Renal cortex interstitium (tissue), 11 donors: ENCODE measurements at regions not wholly inside any gene's neighbourhood (a gene's known extent, or its start where the extent isn't known, plus 50 kb on each side); places are given as distances from the start of the nearest gene placed in this dataset.

ENCODE experiments used
- DNase-seq, 11 donors: peaks; one replicate each; pipeline ENCODE4 v3.0.0-alpha.2; 2013; ENCODE audit warnings: low read depth in 9 of 11, low spot score in 4 of 11; ENCODE audit errors: extremely low read depth in 1 of 11

GRCh38 chr1:82644186-82644915 is 843.6 kb downstream of the ADGRL2 start:
- peak in 1 of 11 donors; percentile 4 for DNase-seq

GRCh38 chr1:82640352-82640751 is 839.6 kb downstream of the ADGRL2 start:
- no peak for DNase-seq

GRCh38 chr1:82634266-82634665 is 833.5 kb downstream of the ADGRL2 start:
- DNase-seq = no peak

GRCh38 chr1:82632155-82632554 is 831.4 kb downstream of the ADGRL2 start:
- DNase-seq = no peak

- no peak for DNase-seq
Observed at GRCh38 chr1:82628887-82629286, 828.2 kb downstream of the ADGRL2 start.

GRCh38 chr1:82625537-82625936 is 824.8 kb downstream of the ADGRL2 start:
- DNase-seq = no peak

- no peak for DNase-seq
Observed at GRCh38 chr1:82621076-82621475, 820.3 kb downstream of the ADGRL2 start.

- no peak for DNase-seq
Observed at GRCh38 chr1:82614090-82614489, 813.4 kb downstream of the ADGRL2 start.

GRCh38 chr1:82612986-82613385 is 812.3 kb downstream of the ADGRL2 start:
- DNase-seq = no peak

GRCh38 chr1:82606546-82606945 is 805.8 kb downstream of the ADGRL2 start:
- no peak for DNase-seq

GRCh38 chr1:82604524-82604923 is 803.8 kb downstream of the ADGRL2 start:
- no peak for DNase-seq

- DNase-seq = no peak
Observed at GRCh38 chr1:82600314-82600713, 799.6 kb downstream of the ADGRL2 start.

GRCh38 chr1:82598812-82599211 is 798.1 kb downstream of the ADGRL2 start:
- DNase-seq = no peak

GRCh38 chr1:82598337-82598736 is 797.6 kb downstream of the ADGRL2 start:
- DNase-seq = no peak

GRCh38 chr1:82597649-82598048 is 796.9 kb downstream of the ADGRL2 start:
- no peak for DNase-seq

- DNase-seq = no peak
Observed at GRCh38 chr1:82597141-82597540, 796.4 kb downstream of the ADGRL2 start.

- DNase-seq = no peak
Observed at GRCh38 chr1:82593561-82593960, 792.8 kb downstream of the ADGRL2 start.

GRCh38 chr1:82589588-82589987 is 788.9 kb downstream of the ADGRL2 start:
- DNase-seq = no peak

- DNase-seq = no peak
Observed at GRCh38 chr1:82587371-82587770, 786.6 kb downstream of the ADGRL2 start.

GRCh38 chr1:82586473-82586872 is 785.7 kb downstream of the ADGRL2 start:
- no peak for DNase-seq

- DNase-seq = no peak
Observed at GRCh38 chr1:82582347-82582746, 781.6 kb downstream of the ADGRL2 start.
